Astrocyte of the hippocampus (primary cell): ENCODE measurements at regions not wholly inside any gene's neighbourhood (a gene's known extent, or its start where the extent isn't known, plus 50 kb on each side); places are given as distances from the start of the nearest gene placed in this dataset.

Experiments used
- DNase-seq: peaks from one replicate; pipeline ENCODE4 v3.0.0; 2011; ENCODE audit warnings: low read depth, low spot score

DNA sequence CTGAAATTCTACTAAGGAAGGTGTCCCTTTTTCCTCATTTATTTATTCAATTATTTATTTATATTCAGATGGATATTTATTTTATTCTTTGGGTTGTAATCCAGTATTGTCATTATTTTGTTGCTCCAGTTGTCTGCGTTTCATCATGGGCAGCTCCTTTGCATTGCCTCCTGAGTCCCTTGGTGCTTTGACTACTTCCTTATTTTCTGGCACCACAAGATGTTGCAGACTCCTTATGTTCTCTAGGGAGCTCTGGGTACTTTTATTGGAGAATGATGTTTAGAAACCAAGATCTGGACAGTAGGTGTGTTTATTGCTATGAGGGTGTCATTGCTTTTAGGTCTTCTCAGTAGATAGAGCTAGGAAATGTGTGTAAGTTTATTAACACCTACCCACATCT is 59.9 kb upstream of the ERRFI1 start:
- no peak for DNase-seq

DNA sequence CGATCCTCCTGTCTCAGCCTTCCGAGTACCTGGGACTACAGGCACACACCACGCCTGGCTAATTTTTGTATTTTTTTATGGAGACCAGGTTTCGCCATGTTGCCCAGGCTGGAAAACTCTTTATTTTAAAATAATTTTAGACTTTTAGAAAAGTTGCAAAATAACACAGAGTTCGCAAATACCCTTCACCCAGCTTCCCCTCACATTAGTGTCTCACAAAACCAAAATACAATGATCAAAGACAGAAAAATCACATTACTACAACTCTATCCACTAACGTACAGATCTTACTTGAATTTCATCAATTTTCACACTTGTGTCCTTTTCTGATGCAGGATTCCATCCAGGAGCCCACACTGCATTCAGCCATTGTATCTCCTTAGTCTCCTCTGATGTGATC is 58.8 kb upstream of the ERRFI1 start:
- DNase-seq, result no peak

DNA sequence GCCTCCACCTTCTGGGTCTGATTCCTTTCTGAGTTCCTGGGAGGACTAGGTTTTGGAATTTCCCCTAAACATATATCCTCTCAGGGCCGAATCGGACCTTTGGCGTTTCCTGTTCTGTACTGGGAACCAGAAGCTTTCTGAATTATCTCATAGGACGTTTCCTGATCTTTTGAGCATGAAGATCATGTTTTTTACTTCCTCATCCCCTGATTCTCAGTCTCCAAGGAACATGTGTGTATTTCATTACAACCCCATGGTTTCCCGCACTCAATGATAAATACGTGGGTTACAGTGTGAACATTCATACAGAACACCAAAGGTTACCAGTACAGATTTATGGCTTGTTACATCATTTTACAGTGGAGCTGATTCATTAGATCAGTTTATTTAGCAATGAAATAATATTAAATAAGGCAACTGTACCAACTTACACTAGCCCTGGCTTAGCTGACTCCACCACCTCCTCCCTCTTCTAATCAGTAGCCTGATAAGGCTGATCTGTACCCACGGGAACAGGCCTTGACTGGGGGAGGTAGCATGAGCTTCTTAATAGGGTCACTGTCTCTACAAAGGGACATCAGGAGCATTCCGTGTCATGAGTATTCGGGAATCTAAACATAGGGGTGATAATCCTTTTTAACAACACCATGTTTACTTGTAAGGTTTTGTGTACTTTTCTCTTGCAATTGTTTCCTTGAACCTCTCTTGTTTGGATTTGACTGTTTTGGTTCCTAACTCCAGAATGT is 57.8 kb upstream of the ERRFI1 start:
- DNase-seq, result no peak

DNA sequence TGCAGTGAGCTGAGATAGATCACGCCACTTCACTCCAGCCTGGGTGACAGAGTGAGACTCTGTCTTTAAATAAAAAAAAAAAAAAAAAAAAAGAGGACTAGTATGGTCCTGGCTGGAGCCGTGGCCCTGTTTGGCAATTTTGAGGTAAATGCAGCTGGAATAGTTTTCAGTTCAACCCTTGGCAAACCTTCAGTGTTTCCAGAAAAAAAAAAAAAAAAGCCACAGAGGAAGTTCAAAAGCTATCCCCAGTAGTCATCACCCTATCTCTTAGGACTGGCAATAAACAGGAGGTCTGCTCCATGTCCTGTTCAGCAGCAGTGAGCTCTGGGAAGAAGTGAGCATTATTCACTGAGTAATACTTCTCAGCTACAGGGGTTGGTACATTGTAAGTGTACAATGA is 56.8 kb upstream of the ERRFI1 start:
- DNase-seq, result peak; percentile 37

DNA sequence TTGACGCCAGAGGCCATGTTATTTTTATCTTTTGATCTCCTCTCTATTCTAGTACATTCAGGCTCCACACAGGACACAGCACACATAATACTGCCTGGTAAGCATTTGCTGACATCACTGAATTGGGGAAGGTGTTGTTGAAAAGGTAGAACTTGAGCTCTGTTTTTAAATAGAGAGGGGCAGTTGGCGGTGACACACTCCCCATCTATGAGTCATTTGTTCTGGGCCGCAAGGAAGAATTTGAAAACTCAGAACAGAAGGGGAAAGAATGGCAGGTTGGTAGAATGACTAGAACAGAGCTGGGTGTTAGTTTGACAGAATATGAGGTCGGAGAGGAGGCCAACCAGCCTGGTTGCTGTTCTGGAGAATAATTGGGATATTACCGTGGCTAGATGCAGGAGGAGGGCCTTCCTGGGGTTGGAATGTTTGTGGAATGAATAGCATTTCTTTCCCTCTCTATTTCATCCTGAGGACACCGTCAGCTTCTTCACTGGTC is 52.1 kb upstream of the ERRFI1 start:
- peak; percentile 92 for DNase-seq

DNA sequence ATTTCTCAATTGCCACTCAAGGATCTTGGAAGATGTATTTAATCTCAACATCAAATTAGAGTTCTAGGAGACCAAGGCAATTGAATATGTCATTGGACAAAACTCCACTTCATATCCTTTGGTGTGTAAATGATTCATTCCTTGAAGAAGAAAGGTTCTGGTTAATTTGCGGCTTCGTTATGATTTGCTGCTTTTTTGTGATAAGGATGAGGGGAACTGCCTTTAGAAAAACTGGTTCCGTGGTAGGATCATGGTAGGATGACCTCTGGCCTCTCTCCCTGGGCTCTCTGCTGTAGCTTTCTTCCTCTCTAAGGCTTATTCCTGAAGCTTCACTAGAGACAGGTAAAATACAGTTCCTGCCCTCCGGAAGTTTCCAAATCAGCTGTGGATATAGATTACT is 51.5 kb upstream of the ERRFI1 start:
- DNase-seq, result no peak

DNA sequence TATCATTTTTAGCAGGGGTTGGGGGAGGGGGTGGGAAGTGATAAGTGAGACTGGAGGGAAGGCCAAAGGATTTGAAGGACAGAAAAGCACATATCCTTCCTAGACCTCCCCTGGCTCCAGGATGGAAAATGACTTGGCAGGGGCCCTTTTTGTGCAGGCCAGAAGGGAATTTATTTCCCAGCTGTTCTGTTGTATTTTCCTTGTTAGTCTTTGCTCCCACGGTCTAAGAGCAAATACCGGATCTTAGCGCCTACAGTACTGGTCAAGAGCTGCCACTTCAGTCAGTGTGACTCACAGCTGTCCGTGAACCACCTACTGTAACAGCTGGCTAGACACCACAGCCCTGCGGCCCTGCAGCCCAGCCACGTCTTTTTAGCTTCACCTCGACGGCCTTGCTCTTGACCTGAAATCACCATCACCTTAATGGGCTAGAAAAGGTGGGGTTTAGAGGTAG is 51.0 kb upstream of the ERRFI1 start:
- peak; percentile 90 for DNase-seq

DNA sequence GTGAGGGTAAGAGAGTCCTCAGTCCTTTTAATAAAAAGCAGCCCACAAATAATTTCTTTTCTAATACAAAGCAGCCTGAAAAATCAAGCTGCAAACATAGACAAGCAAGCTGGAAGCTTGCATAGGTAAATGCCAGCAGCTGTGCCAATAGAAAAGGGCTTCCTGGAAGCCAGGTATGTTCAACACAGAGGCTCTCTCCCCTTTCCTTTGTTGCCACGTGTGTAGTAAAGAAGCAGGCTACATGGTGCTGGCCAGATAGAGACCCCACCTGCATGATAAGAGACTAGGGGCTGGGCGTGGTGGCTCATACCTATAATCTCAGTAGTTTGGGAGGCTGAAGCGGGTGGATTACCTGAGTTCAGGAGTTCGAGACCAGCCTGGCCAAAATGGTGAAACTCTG is 50.1 kb upstream of the ERRFI1 start:
- DNase-seq, result no peak
